ENCODE measurements at regions not wholly inside any gene's neighbourhood (a gene's known extent, or its start where the extent isn't known, plus 50 kb on each side); places are given as distances from the start of the nearest gene placed in this dataset.

GRCh38 chr6:101114703-101115102 lies 233.6 kb upstream of the ASCC3 start:
- TF ChIP-seq, protein P1, sequence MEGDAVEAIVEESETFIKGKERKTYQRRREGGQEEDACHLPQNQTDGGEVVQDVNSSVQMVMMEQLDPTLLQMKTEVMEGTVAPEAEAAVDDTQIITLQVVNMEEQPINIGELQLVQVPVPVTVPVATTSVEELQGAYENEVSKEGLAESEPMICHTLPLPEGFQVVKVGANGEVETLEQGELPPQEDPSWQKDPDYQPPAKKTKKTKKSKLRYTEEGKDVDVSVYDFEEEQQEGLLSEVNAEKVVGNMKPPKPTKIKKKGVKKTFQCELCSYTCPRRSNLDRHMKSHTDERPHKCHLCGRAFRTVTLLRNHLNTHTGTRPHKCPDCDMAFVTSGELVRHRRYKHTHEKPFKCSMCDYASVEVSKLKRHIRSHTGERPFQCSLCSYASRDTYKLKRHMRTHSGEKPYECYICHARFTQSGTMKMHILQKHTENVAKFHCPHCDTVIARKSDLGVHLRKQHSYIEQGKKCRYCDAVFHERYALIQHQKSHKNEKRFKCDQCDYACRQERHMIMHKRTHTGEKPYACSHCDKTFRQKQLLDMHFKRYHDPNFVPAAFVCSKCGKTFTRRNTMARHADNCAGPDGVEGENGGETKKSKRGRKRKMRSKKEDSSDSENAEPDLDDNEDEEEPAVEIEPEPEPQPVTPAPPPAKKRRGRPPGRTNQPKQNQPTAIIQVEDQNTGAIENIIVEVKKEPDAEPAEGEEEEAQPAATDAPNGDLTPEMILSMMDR (conservative IDR thresholded peaks at IDR 0.05; ENCODE audit: low read length): peak; percentile 74
- no peak for TF ChIP-seq EZH2phosphoT487 (IDR thresholded peaks at IDR 0.05; ENCODE audit: borderline replicate concordance)

Measured in Loucy (cell line).